SU-DHL-6 (cell line): ENCODE measurements at regions not wholly inside any gene's neighbourhood (a gene's known extent, or its start where the extent isn't known, plus 50 kb on each side); places are given as distances from the start of the nearest gene placed in this dataset.

ENCODE experiments used
- CTCF ChIP-seq: fragments of 200-600 bp; sonication (generic); IDR thresholded peaks from one replicate; pipeline ENCODE4 v1.5.1; 2017; ENCODE audit warnings: antibody characterized with exemption, mild to moderate bottlenecking, low read length, moderate library complexity; ENCODE audit not compliant: insufficient read depth, poor library complexity, severe bottlenecking
- EZH2phosphoT487 ChIP-seq: fragments of 200-600 bp; sonication (generic), shearing (Covaris generic); conservative IDR thresholded peaks from 2 replicates; pipeline ENCODE4 v1.6.1; 2018; ENCODE audit warnings: mild to moderate bottlenecking, antibody characterized with exemption, low read length, moderate library complexity, mixed read lengths

GRCh38 chr15:77739591-77740378 lies 107.1 kb upstream of the LINGO1 start:
- TF ChIP-seq CTCF (no peak), EZH2phosphoT487 (no peak)
